Iris pigment epithelial cell (primary cell): ENCODE measurements at regions not wholly inside any gene's neighbourhood (a gene's known extent, or its start where the extent isn't known, plus 50 kb on each side); places are given as distances from the start of the nearest gene placed in this dataset.

ENCODE experiments used
- DNase-seq: peaks from one replicate; pipeline ENCODE4 v3.0.0-alpha.2; 2011; ENCODE audit warnings: low read depth

- DNase-seq, result no peak
These were observed 152.7 kb upstream of the SERP2 start for GRCh38 chr13:44220948-44221347.

DNA sequence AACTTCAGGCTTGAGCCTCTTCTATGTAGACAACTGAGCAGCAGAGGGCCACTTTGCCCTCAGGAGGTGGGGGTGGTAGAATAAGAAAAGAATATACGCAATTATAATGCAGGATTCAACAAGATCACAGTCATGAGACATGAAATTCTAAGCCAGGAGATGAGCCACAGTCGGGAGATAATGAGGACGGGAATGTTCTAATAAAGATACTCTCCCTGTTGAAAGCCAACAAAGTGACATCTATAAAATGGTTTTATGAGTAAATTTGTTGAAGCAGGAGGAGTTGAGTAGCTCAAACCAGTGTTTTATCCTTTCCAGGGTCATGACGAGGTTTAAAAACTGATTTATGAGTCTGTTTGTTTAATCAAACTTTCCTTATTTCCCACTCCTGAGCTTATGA, 152.0 kb upstream of the SERP2 start:
- DNase-seq, result no peak

DNA sequence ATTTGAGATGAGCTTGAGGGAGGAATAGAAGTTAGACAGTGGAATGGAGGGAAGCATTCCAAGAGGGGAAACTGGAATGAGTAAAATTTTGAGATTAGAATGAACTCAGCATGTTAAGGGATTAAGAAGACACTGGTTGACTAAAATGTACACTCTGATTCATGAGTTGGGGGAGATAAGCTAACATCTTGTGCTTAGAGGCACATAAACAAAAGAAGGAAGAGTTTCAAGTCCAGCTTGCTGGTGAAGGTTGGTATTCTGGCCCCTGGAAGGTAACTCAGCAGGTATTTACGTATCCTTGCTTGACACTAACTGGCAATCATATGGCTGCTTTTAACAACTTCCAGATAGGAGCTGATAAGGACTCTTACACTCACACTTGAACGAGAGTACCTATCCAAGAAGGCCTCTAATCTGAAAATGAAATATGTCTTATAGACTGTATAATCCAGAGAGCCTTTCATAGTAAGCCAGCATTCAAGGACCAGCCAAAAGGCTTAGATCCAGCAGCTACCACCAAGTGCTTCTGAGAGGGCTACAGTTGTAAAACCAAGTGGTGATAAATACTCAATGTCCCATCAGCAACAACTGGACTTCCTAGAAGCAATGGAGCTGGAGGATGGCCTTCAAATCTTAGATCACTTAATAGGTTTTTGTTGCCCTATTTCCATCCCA, 149.7 kb upstream of the SERP2 start:
- no peak for DNase-seq

GRCh38 chr13:44224450-44225149, 149.0 kb upstream of the SERP2 start:
- no peak for DNase-seq

DNA sequence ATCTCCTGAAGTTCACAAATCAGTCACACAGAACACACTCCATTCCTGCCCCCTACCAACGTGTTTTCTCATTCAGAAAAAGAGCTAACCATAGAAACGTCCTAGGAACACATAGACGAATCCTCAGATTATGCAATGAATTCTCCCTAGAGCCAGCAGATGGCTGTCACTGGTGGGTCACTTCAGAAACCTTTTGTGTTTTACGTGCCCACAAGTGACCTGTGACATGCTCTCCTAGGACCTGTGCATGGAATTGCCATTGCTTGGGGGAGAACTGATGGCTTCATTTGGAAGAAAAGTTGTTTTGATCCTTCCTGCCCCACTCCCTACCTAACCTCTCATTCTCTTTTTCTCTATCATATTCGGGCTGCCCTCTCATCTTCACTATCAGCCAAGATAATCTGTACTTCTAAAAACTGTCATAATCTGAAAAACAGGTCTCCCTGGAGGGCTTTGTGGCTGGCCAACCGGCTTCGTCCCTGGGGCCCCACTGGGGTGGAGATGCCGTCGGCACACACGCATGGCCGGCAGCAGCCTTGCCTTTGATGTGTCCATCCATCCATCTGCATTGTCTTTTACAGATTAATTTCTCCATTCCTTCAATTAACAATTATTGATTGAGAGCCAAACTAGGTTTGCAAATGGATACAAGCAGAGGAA, 144.1 kb upstream of the SERP2 start:
- no peak for DNase-seq

DNA sequence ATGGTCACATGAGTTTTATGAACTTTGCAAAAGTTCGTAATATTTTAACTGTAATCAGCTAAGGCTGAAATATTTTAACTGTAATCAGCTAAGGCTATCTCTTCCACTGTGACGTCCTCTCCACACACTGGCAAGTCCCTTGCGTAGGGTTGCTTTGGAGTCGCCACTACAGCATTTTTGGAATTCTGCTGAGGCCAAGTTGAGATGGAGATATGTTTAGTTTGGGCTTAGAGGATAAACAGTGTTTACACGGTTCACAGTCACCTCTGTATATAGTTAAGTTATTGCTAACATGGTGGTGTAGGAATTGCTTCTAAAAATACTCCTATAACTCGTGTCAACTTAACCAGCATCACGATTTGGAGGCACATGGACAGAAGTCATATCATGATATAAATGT, 143.6 kb upstream of the SERP2 start:
- DNase-seq, result peak; percentile 59

DNA sequence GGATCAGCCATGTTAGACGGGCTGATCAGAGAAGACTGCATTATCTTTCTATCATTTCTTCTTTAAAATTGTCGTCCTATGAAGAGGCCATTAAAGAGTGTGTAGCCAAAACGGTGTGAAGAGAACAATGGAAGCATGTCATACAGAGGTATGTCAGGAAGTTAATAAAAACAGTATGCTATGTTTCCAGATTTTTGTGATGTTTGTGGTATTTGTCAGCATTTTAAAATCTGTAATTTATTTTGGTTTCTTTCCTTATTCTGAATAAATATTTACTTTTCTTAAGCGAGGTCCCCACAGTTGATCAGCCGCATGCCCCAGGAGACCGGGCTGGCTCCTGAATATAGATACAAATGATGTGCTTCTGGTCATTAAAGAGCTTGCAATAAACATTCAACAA, 142.9 kb upstream of the SERP2 start:
- peak; percentile 25 for DNase-seq

DNA sequence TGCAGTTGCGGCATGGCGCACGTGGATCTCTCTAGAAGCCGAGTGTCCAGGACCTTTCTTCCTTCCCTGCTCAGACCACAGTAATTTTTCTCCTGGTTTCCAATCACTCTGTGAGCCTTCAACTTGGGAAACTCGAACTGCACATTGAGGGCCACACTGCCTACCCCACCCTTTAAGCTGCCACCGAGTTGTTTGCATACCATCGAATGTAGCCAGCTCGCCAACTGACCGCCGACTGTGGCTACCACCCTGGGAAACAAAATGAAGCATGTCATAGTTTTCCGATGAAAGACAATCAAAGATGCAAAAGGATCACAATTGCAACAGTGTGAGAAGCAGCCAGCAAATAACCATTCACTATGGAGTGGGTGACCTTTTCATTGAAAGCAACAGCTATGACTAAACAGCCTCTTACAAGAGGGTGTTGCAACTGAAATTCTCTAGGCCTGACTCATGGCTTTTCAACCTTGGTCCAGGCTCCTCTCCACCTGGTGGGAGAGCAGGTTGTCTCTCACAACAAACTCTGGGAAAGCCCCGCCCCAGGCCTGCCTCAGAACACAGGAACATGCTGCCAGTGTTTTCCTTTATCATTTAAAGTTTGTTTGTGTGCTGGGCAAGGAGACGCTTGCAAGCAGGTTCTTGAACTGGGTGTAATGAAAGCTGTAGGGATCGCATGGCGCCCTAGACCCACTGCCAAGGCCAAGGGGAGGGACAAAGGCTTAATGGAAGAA, 141.7 kb upstream of the SERP2 start:
- DNase-seq, result peak; percentile 98

DNA sequence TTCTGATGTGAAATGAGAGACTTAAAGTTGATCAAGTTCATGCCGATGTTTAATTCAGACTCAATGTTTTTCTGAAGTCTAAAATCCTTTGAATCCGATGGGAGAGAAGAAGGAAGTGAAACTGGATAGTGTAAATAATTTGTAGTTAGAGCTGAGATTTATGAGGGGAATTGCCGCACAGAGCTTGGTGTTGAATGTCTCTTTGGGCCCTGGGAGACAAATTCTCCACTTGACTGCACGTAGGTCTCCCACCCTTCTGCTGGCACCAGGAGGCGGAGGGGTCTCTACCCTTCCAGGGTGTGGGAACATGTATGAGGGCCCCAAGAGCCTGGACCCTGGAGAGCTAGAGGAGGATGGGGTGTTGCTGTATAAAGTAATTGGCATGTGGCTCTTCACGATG, 140.8 kb upstream of the SERP2 start:
- DNase-seq, result no peak

DNA sequence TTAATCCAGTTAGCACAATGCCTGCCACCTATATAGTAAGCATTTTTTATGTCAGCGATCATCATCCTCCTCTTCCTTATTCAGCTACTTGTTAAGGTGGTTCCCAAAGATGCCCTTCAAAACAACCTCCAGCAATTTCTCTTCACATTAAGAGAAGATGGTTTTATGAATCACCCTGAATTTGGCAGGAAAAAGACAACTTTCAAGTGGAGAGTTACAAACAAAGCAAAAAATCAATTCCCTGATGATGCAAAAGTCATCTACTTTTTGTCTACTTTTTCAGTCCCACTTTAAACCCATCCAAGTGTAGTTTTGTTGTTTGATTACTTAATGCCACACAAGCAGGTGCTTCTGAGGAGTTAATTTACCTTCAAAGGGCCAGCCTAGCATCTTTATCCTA, 139.1 kb upstream of the SERP2 start:
- no peak for DNase-seq

GRCh38 chr13:44236370-44236769, 137.3 kb upstream of the SERP2 start:
- DNase-seq, result peak; percentile 53

GRCh38 chr13:44236801-44237207, 136.8 kb upstream of the SERP2 start:
- DNase-seq, result no peak

- DNase-seq, result peak; percentile 93
These were observed 136.3 kb upstream of the SERP2 start for GRCh38 chr13:44237276-44237767.

- no peak for DNase-seq
These were observed 135.7 kb upstream of the SERP2 start for GRCh38 chr13:44237881-44238421.

GRCh38 chr13:44240611-44241145, 132.9 kb upstream of the SERP2 start:
- DNase-seq, result no peak

DNA sequence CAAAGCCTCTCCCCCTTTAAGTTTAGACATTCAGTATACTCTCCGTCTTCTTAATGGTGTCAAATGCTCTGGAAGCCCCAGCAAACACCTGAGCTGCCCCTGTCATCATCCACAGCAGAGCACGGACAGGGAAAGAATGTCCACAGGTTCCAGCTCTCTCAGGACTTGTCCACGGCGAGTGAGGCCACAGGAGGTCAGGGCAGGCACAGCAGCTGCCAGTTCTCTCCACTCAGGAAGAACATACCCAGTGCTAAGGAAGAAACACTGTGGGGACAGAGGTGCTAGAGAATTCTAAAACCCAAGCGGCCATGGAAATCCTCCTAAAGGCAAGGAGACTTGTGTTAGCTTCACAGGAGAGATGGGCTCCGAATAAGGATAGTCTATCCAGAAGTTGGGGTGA, 132.0 kb upstream of the SERP2 start:
- DNase-seq, result no peak

DNA sequence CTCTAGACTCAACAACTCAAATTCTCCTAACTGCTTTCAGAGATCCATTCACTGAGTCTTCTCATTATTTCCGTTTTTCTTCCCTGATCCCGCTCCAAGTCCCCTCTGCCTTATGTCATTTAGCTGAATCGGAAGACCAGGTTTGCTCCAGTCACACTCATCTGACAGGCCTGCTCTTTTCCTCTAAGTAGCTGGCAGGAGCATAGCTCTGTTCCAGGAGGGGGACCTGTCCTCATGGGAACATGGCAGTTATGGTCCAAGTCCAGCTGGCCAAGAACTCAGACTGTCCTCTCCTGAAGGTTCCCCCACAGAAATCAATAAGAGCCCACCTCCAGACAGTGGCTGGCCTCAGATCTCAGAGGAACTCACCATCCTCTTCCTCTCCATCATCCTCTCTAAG, 130.9 kb upstream of the SERP2 start:
- no peak for DNase-seq

- DNase-seq, result peak; percentile 55
These were observed 130.3 kb upstream of the SERP2 start for GRCh38 chr13:44243198-44243857.

DNA sequence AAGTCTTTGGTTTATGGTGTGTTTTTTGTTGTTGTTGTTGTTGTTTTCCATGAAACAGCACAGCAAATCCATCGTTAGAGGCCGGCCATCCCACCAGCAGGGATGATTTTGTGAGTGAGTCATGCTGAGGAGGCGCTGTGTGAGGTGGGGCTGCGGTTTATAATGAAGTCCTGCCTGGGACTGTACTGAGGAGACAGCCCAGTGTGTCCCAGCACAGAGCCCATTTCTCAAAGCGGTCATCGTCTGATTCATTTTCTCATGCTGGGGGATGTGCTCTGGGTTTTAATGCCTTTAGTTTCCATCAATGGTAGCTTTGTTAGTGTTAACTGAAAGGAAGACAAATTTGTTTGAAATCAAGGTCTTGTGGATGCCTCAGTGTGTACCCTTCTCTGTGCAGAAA, 129.3 kb upstream of the SERP2 start:
- peak; percentile 40 for DNase-seq

- peak; percentile 78 for DNase-seq
These were observed 124.2 kb upstream of the SERP2 start for GRCh38 chr13:44249431-44249836.

DNA sequence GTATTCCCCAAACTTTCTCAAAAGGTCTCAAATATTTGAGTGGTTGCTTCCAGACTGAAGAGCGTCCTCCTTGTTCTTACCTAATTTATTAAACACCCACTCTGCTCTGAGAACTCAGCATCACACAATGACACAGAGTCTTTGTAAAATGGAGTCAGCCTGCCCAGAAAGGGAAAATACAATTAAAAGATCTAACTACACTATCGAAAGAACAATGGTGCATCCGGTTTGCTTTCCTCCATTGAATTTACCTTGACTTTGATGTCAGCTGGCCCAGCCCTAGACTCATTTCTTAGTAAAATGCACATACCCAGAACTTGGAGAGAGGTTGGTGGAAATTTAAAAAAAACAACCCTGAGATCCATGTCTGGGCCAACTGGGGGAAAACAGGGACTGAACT, 120.7 kb upstream of the SERP2 start:
- no peak for DNase-seq
